ENCODE measurements at regions not wholly inside any gene's neighbourhood (a gene's known extent, or its start where the extent isn't known, plus 50 kb on each side); places are given as distances from the start of the nearest gene placed in this dataset.

DNA sequence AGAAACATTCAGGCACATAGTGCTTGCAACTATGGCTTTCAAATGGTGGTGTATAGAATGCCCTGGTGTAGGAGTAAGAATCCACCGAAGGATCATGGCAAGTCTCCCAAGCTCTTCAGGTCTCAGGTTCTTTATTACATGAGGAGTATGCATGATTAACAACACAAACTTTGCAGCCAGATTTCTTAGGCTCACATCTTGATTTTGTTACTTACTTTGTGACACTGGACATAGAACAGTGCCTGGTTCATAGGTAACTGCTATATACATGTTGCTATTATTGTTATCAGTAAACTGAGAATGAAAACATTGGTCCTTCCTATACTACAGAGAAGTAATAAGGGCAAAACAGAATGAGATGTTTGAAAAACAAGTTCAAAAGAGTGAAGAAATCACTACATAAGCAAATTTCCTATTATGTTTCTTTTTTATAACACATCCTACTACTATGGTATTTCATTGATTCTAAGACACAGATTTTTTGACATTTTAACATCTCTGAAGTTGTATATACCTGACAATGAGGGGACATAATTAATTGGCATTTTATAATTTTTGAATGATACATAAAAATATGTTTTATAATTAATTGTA lies 284.9 kb downstream of the C1D start:
- TF ChIP-seq POLR2A (IDR thresholded peaks at IDR 0.05; ENCODE audit: low read depth) (no peak), POLR2AphosphoS5 (IDR thresholded peaks at IDR 0.05) (no peak)
- TF ChIP-seq, protein P1, sequence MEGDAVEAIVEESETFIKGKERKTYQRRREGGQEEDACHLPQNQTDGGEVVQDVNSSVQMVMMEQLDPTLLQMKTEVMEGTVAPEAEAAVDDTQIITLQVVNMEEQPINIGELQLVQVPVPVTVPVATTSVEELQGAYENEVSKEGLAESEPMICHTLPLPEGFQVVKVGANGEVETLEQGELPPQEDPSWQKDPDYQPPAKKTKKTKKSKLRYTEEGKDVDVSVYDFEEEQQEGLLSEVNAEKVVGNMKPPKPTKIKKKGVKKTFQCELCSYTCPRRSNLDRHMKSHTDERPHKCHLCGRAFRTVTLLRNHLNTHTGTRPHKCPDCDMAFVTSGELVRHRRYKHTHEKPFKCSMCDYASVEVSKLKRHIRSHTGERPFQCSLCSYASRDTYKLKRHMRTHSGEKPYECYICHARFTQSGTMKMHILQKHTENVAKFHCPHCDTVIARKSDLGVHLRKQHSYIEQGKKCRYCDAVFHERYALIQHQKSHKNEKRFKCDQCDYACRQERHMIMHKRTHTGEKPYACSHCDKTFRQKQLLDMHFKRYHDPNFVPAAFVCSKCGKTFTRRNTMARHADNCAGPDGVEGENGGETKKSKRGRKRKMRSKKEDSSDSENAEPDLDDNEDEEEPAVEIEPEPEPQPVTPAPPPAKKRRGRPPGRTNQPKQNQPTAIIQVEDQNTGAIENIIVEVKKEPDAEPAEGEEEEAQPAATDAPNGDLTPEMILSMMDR (IDR thresholded peaks at IDR 0.05) = no peak
